NCI-H1694 treated with DMSO at 0.1 percent for 48 hours (cell line): ENCODE measurements at regions not wholly inside any gene's neighbourhood (a gene's known extent, or its start where the extent isn't known, plus 50 kb on each side); places are given as distances from the start of the nearest gene placed in this dataset.

ENCODE experiments used
- DNase-seq: peaks from one replicate; lab custom pipeline; 2025; lab: John Stamatoyannopoulos, UW

DNA sequence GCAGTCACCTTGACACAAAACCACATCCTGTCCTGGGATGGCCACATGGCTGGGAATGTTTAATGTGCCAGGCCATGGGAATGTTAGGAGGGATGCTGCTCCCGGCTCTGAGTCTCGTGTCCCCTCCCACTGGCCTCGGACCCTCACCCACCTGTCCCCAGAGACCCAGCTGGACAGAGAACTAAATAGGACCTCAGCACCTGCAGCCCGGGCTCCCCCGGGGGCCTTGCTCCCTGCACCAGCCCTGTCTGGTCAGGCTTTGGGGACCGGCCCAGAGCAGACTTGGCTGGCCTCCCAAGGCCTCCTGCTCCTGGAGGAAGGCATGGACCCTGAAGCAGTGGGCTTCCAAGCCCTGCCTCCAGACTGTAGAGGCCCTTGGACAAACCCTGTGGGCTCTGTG, 100.0 kb upstream of the IQSEC1 start:
- DNase-seq = no peak

DNA sequence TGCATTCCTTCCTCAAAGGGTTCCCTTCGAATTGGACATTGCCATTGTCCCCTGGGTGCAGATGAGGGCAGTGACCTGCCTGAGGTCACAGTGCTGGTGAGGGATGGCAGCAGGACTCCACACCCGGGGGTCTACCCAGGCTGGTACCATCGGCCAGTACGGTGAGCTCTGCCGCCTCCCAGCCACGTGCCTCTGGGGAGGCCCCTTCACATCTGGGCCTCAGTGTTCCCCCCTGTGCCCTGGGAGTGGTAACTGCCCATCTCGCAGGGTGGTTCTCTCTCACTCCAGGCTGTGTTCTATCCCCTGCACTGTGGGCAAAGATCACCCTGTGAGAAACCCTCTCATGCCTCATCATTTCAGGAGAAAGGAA, 99.4 kb upstream of the IQSEC1 start:
- DNase-seq = no peak

DNA sequence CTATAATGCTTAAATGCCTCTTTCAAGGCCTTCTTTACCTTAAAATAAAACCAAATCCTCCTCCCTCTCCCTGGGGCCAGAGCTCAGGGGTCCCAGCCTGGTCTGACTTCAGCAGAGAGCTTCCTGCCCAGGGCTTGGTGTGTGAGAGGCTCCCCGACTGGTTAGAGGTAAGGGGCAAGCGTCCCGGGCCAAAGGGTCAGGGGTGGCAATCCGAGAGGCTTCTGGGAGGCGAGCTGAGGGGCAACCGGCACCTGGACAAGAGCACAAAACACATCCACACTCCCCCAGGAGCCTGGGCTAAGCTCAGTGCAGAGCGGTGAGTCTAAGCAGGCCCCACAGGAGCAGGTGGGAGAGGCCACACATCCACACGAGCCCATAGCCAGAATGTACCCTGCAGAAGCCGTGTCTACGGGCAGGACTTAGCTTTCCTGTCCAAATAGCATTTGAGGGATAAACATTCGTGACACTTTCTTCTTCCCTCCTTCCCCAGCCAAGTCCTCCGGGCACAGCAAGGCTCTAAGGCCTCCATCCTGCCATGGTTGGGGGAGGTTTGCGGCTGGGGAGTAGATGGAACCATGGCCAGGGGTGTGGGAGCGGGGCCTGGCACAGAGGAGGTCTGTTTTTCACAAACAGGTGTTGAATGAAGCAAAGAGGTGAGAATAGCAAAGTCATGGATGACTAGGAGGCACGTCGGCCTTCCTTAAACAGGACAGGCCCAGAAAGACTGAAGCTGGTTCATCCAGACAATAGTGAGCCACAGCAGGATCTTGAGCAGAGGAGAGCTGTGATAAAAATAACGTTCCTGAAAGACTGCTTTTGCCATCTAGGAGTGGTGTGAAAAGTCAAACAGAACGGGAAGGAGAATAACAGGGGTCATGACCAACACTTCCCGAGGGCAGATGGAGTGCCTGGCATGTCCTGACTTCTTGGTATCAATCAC, 98.7 kb upstream of the IQSEC1 start:
- DNase-seq = no peak

- no peak for DNase-seq
These were observed 97.1 kb upstream of the IQSEC1 start for GRCh38 chr3:13170317-13170716.

GRCh38 chr3:13168391-13168790, 95.2 kb upstream of the IQSEC1 start:
- DNase-seq = no peak

DNA sequence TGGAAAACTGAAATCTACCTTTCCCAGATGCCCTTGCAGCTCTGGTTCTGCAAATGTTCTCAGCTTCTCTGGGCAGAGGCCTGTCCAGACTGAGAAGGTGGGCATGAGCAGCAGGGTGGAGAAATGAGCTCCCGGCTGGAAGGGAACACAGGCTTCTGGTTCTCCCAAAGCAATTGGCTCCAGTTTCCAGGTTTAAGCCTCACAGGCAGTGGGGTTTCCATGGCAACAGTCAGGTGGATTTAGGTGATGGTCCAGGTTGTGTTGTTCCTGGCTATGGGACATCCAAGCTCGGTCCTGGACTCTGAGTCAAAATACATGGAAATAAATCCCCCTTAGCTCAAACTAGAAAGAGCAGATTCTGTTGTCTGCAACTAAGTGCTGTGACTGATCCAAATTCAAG, 94.6 kb upstream of the IQSEC1 start:
- no peak for DNase-seq

DNA sequence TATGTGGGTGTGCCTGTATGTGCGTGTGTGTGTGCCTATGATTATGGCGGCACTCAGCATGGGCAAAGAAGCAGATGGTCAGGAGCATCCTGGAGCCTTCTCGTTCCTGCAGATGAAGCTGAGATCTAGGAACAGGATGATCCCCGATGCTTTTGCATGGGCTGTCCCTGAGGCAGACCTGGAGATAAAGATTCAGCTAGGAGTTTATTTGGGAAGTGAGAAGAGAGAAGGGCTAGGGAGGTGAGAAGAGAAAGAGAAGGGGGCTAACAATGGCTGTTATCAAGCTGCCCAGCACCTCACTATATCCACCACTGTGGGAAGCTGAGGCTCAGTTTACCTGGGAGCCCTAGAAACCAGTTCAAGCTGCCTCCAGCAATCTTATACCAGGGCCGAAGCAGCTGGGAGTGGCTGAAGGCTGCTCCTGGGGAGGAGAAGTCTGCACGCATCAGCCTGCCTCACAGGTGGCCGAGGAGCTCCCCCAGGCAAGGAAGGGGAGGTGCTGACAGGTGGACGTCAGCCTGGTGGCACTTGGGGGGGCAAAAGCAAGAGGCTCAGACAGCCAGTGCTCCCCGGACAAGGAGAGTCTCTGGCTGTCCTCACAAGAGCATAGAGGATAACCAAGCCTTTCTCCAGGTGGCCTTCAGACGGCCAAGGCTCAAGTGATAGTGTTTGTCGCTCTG, 94.0 kb upstream of the IQSEC1 start:
- no peak for DNase-seq

- no peak for DNase-seq
These were observed 93.2 kb upstream of the IQSEC1 start for GRCh38 chr3:13166243-13167063.

- DNase-seq = no peak
These were observed 92.3 kb upstream of the IQSEC1 start for GRCh38 chr3:13165576-13165975.

DNA sequence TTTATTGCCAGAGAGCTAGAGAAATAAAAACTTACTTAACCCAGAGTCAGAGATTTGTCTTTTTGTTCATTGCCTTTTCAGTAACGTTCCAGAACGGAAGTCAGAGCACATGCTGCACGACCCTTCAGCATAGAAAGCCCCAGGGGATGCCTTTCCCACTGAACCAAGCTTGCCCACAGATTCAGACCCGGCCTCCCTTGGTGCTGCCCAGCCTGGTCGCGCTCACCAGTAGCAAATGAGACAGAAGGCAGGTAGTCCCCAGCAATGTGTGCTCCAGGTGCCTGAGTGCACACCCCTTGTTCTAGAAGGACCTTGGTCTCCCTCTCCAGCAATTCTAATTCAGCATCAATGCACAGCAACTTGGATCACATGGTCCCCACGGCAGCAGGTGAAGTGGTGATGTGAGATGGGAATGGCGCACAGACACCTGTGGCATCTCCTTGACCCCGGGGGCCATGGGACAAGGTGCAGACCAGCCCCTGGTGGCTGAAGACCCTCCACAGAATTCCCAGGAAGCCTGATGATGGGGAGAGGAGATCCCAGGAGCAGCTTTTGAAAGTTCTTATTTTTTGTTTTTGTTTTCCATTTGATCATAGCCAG, 91.8 kb upstream of the IQSEC1 start:
- no peak for DNase-seq

- DNase-seq = no peak
These were observed 90.7 kb upstream of the IQSEC1 start for GRCh38 chr3:13163848-13164382.

DNA sequence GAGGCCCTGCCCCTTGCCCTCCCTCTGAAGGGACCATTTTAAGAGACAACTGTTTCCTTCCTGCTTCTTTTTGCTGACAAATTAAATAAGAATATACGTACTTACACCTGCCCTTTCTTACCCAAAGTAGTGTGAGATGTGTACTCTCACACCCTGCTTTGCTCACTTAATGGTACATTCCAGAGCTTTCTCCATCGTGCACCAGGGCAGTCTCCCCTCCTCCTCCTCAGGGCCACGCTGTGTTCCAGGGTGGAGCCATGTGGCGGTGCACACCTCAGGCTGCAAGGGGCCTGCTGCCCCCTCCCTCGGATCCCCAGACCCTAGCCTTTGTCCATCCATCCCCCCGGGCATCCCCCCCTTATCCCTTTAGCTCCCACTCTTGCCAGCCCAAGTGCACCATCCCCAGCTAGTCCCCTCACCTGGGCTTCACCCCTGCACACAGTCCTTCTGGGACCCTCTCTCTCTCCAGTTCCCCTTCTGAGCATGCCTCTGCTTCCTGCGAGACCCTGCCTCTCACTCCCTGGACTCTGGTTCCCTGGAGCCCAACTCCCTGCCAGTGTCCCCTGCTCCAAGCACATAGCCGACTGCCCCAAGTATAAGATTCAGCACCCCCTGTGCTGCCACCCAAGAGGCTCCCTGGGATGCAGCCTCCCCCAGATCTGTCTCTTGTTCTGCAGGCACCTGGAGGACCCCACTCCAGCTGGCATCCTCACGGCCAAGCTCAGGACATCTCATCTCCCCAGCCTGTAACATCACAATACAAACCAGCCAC, 89.5 kb upstream of the IQSEC1 start:
- no peak for DNase-seq

DNA sequence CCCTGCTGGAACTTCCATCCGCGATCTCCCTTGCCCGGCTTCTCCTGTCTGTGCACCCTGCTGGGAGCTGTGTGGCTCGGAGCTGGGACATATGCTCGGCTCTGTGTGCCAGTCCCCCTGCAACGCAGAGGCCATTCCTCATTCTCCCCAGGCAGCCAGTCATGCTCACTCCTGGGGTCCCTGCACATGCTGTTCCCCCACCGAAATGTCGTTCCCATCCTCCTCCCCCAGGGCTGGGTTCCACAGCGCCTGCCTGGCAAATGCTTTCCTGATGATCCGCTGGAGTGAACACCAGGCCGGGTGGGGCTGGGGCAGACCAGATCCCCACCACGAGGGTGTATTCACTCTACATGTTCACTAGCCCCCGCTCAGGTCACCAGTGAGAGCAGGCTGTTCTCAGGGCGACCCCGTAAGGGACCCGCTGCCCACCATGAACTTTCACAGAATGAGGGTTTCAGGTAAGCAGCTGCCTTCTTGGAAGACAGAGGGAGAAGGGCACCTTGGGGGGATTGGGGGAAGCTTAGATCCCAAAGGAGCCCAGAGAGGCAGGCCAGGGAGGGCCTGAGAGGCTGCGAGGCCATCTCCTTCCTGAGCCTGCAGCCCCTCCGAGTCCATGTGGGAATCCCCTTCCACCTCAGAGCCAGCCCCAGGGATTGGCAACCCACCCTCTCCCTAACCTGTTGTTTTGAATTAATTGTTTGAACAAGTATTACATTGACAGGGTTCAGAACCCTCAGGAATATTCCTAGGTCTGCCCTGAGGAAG, 88.7 kb upstream of the IQSEC1 start:
- no peak for DNase-seq

DNA sequence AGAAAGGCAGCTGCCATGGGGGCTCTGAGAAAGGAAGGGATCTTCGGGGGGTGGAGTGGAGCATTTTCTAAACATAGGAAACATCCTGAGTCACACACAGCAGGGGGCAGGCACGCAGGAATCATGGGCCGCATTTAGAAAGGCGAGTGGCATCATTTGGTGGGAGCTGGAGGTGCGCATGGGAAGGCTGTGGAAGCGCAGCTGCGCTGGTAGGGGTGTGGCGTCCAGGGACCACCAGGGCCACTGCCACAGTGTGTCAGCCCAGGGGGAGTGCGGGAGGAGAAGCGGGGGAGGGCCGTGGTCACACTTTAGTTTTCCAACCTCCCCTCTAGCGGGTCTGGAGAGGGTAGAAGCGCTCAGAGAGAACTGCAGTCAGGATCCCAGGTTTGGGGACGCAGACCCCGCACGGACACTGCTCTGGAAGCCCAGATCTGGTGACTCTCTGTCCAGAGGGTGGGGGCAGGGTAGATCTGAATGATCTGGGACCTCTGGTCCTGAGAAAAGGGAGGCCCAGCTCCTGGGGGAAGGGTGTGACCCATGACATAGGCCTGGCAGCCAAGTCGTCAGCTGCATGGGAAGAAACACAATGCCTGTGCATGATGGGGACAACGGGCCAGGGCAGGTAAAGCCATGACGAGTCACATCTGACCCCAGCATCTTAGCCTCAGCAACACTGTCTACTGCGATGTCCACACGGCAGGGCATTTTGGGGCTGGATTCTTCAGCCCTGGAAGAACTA, 88.0 kb upstream of the IQSEC1 start:
- no peak for DNase-seq

DNA sequence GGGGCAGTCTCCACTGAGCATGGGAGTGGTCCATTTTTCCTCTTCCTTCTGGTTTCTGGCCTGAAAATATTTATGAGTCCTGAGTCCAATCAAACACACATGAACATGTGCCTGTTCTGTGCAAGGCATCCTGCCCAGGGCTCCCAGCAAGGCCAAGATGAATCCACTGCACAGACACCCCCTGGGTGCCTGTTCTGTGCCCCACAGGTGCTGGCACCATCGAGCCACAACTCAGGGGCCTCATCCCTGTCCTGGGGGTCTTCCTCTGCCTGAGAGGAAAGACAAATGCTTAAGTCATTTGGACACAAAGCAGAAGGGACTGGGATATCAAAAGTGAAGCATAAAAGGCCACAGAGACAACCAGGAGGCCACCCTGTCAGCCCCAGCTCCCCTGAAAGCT, 87.4 kb upstream of the IQSEC1 start:
- no peak for DNase-seq

GRCh38 chr3:13159890-13160289, 86.7 kb upstream of the IQSEC1 start:
- DNase-seq = no peak

GRCh38 chr3:13158871-13159270, 85.6 kb upstream of the IQSEC1 start:
- no peak for DNase-seq

- DNase-seq = no peak
These were observed 85.2 kb upstream of the IQSEC1 start for GRCh38 chr3:13158408-13158807.

DNA sequence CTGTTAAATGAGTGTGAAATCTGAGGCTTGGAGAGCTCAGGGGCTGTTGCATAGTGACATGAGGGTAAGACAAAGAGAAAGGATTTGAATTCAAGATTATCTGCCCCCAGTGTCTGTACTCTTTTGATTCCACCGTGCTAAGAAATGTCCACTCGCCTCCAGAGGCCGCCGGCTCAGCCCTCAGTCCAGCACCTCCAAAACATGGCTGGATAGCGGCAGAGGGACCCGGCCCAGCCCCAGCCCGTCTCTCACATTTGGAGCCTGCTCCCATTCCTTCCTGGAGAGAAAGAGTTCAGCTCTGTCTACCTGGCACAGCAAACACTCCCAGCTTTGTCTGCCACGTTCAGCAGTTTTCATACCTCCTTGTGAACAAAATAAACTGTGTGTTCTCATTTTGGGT, 84.8 kb upstream of the IQSEC1 start:
- DNase-seq = no peak
